GM19324 (cell line): ENCODE measurements at regions not wholly inside any gene's neighbourhood (a gene's known extent, or its start where the extent isn't known, plus 50 kb on each side); places are given as distances from the start of the nearest gene placed in this dataset.

Experiments used
- ATAC-seq: cut with Tn5 transposase; IDR thresholded peaks from one replicate; pipeline ENCODE4 v1.9.1; 2021; ENCODE audit warnings: mild to moderate bottlenecking, moderate library complexity; ENCODE audit not compliant: unreplicated experiment, low FRiP score

- ATAC-seq = no peak
Observed at GRCh38 chr18:49663899-49664890, 102.3 kb downstream of the LIPG start.

GRCh38 chr18:49662506-49662905, 100.6 kb downstream of the LIPG start:
- ATAC-seq = no peak

GRCh38 chr18:49658823-49659404, 97.1 kb downstream of the LIPG start:
- no peak for ATAC-seq

- ATAC-seq = no peak
Observed at GRCh38 chr18:49656073-49656692, 94.3 kb downstream of the LIPG start.

- ATAC-seq = no peak
Observed at GRCh38 chr18:49655266-49656072, 93.6 kb downstream of the LIPG start.

GRCh38 chr18:49654347-49654746, 92.5 kb downstream of the LIPG start:
- no peak for ATAC-seq

- ATAC-seq = no peak
Observed at GRCh38 chr18:49652881-49653724, 91.2 kb downstream of the LIPG start.

GRCh38 chr18:49651033-49651432, 89.2 kb downstream of the LIPG start:
- ATAC-seq = no peak

GRCh38 chr18:49650426-49650891, 88.6 kb downstream of the LIPG start:
- no peak for ATAC-seq

- ATAC-seq = no peak
Observed at GRCh38 chr18:49648811-49649210, 87.0 kb downstream of the LIPG start.
